Spleen (tissue), 11 donors: ENCODE measurements at regions not wholly inside any gene's neighbourhood (a gene's known extent, or its start where the extent isn't known, plus 50 kb on each side); places are given as distances from the start of the nearest gene placed in this dataset.

ENCODE experiments used
- DNase-seq: peaks from one replicate; pipeline ENCODE4 v3.0.0-alpha.2; 2020
- H3K27ac ChIP-seq, 8 donors: fragments of 200-600 bp; sonication (generic) in 7 of 8; 1 replicate in 4 of 8; 2 replicates in 4 of 8; pipeline versions ENCODE4 v1.5.0 to v1.8.0; 2016 to 2021; ENCODE audit warnings: inconsistent platforms in 4 of 8, mild to moderate bottlenecking in 4 of 8, moderate library complexity in 1 of 8
- H3K27me3 ChIP-seq, 7 donors: fragments of 200-600 bp; sonication (generic) in 6 of 7; replicated peaks in 1 of 7; 1 replicate in 4 of 7; 2 replicates in 3 of 7; pipeline versions ENCODE4 v1.5.0 to v1.8.0; 2016 to 2021; ENCODE audit warnings: inconsistent platforms in 3 of 7, mild to moderate bottlenecking in 1 of 7
- H3K36me3 ChIP-seq, 6 donors: fragments of 200-600 bp; sonication (generic) in 5 of 6; 1 replicate in 4 of 6; 2 replicates in 2 of 6; pipeline versions ENCODE4 v1.5.0 to v1.8.0; 2016 to 2021; ENCODE audit warnings: inconsistent platforms in 2 of 6
- H3K4me1 ChIP-seq, 6 donors: fragments of 200-600 bp; sonication (generic) in 5 of 6; 1 replicate in 3 of 6; 2 replicates in 3 of 6; pipeline versions ENCODE4 v1.5.0 to v1.8.0; 2016 to 2021; ENCODE audit warnings: inconsistent platforms in 3 of 6
- H3K4me3 ChIP-seq, 8 donors: fragments of 200-600 bp; sonication (generic) in 7 of 8; 1 replicate in 4 of 8; 2 replicates in 4 of 8; pipeline versions ENCODE4 v1.5.0 to v1.8.0; 2016 to 2021; ENCODE audit warnings: inconsistent platforms in 4 of 8, mild to moderate bottlenecking in 4 of 8, moderate library complexity in 2 of 8
- H3K9me3 ChIP-seq, 8 donors: fragments of 200-600 bp; sonication (generic) in 7 of 8; 1 replicate in 4 of 8; 2 replicates in 4 of 8; pipeline versions ENCODE4 v1.5.0 to v1.8.0; 2016 to 2021; ENCODE audit warnings: inconsistent platforms in 4 of 8
- POLR2A ChIP-seq, 3 donors: fragments of 450-650 bp; IDR thresholded peaks; one replicate each; pipeline ENCODE4 v1.5.1; 2017; ENCODE audit warnings: antibody characterized with exemption in 3 of 3, mild to moderate bottlenecking in 1 of 3
- POLR2AphosphoS5 ChIP-seq, 3 donors: sonication (generic); formaldehyde crosslinking; IDR thresholded peaks; one replicate each; pipeline ENCODE4 v1.5.1; 2017; ENCODE audit warnings: antibody characterized with exemption in 3 of 3
- WGBS, 5 donors: extraction: QIAGEN DNeasy Blood & Tissue Kit in 3 of 5; methylation state at CpG; one replicate each; pipeline versions ENCODE4 v1.1.5 to v1.1.7; 2013 to 2018; 5-methylcytosine and 5-hydroxymethylcytosine counted together
- intact Hi-C: fragments of 100-400 bp; cut with DNase I; formaldehyde crosslinking; loops from one replicate; pipeline ENCODE4 v1.15.0; 2023; ENCODE audit warnings: low total_unique reads
- TF ChIP-seq, protein P1 (sequence below), 11 experiments: fragments of 200-600 bp in 7 of 11; fragments of 450-650 bp in 4 of 11; sonication (generic) in 4 of 11; IDR thresholded peaks in 8 of 11; conservative IDR thresholded peaks in 3 of 11; 1 replicate in 7 of 11; 2 replicates in 4 of 11; pipeline versions ENCODE4 v1.4.0 to v1.8.0; 2016 to 2021; ENCODE audit warnings: antibody characterized with exemption in 11 of 11, inconsistent platforms in 4 of 11, mild to moderate bottlenecking in 1 of 11
- donor health status: healthy with polysubstance abuse.
- donor health status: DM: no; HTN: no; CAD: no; lungs with moderate emphysema.
- donor health status: DM: no; HTN: no; CAD: no.
- donor health status: Bipolar disorder and iron deficiency.
- donor health status: healthy.
- donor health status: DM: no; HTN: no; CAD: no.
- donor health status: DM: yes; HTN: yes; CAD: no.

DNA sequence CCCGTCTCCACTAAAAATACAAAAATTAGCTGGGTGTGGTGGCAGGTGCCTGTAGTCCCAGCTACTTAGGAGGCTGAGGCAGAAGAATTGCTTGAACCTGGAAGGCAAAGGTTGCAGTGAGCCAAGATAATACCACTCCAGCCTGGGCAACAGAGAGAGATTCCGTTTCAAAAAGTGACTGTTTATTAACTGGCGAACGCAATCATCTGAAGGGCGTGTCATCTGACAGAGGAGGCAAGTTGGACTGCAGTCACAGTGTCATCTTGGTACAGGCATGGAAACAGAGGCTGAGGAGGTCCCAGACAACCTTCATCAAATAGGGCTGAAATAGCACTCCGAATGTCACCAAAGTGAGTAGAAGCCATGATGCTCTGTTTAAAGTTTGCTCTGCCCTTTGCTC is 75.3 kb upstream of the NFE2L3 start:
- Histone ChIP-seq H3K4me3 (no peak overlapping the region), H3K9me3 (no peaks in the 10 kb centered on the region), H3K27me3 (peaks cover 0 to 62% (median 18%) of the 10 kb centered on the region in 7 donors), H3K36me3 (no peaks in the 10 kb centered on the region), H3K4me1 (peaks cover 0 to 9% (median 5%) of the 10 kb centered on the region in 6 donors), H3K27ac (no peak overlapping the region)
- intact Hi-C loops = no loop called here
- TF ChIP-seq, protein P1, sequence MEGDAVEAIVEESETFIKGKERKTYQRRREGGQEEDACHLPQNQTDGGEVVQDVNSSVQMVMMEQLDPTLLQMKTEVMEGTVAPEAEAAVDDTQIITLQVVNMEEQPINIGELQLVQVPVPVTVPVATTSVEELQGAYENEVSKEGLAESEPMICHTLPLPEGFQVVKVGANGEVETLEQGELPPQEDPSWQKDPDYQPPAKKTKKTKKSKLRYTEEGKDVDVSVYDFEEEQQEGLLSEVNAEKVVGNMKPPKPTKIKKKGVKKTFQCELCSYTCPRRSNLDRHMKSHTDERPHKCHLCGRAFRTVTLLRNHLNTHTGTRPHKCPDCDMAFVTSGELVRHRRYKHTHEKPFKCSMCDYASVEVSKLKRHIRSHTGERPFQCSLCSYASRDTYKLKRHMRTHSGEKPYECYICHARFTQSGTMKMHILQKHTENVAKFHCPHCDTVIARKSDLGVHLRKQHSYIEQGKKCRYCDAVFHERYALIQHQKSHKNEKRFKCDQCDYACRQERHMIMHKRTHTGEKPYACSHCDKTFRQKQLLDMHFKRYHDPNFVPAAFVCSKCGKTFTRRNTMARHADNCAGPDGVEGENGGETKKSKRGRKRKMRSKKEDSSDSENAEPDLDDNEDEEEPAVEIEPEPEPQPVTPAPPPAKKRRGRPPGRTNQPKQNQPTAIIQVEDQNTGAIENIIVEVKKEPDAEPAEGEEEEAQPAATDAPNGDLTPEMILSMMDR (IDR thresholded peaks at IDR 0.05 in 8 of 11, conservative IDR thresholded peaks at IDR 0.05 in 3 of 11) = no peak
- TF ChIP-seq POLR2AphosphoS5 (IDR thresholded peaks at IDR 0.05) (no peak), POLR2A (IDR thresholded peaks at IDR 0.05) (no peak)
- no peak for DNase-seq
- WGBS, 5 donors = 82 to 95% (median 92%) methylated on average over 6 of the region's 6 CpGs

DNA sequence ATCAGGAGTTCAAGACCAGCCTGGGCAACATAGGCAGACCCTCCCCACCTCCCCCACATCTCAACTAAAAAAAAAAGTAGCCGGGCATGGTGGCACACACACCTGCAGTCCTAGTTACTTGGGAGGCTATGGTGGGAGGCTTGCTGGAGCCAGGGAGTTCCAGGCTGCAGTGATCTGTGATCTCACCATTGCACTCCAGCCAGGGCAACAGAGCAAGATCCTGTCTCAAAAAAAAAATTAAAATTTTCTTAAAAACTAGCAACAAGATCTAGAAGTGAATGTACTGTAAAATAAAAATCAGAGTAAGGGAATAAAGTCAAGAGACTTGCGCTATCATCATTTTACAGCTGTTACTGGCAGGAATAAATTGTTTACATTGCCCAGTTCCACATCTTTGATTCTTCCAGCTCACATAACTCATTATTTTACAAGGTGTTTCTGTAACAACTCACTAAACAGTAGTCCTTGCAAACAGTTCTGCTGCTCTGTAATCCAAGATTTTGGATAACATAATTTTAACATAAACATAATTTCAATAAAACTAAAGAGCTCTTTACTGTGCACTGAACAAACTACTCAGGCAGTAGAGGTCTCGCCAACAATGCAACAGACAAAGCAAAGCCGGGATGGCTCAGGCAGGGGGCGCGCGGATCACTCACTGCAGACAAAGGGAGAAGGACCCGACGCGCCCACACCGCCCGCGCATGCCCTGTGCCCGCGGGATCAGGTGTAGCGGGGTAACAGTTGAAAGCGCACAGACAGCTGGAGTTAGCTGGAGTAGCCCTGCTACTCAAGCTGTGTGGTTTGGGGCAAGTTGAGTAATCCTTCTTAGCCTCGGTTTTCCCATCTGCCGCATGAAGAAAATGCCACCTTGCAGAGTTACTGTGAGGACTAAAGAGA is 73.3 kb upstream of the NFE2L3 start:
- WGBS, 5 donors = 11 to 17% (median 12%) methylated on average over 16 to 19 of the region's 19 CpGs
- intact Hi-C loops = no loop called here
- Histone ChIP-seq H3K4me1 (peaks cover 0 to 9% (median 5%) of the 10 kb centered on the region in 6 donors), H3K4me3 (peak overlapping the region in 1 of 8 donors; percentile 41), H3K9me3 (no peaks in the 10 kb centered on the region), H3K27ac (no peak overlapping the region), H3K27me3 (peaks cover 0 to 61% (median 18%) of the 10 kb centered on the region in 7 donors), H3K36me3 (no peaks in the 10 kb centered on the region)
- no peak for TF ChIP-seq POLR2A (IDR thresholded peaks at IDR 0.05)
- TF ChIP-seq, protein P1 (IDR thresholded peaks at IDR 0.05 in 8 of 11, conservative IDR thresholded peaks at IDR 0.05 in 3 of 11) = peak; percentile 28 to 63 (median 49)
- peak; percentile 18 to 69 (median 60) for TF ChIP-seq POLR2AphosphoS5 (IDR thresholded peaks at IDR 0.05)
- peak; percentile 94 for DNase-seq

GRCh38 chr7:26081638-26082037 is 70.4 kb upstream of the NFE2L3 start:
- TF ChIP-seq POLR2A (IDR thresholded peaks at IDR 0.05) (no peak), POLR2AphosphoS5 (IDR thresholded peaks at IDR 0.05) (no peak)
- intact Hi-C loops = no loop called here
- peaks cover 0 to 52% (median 18%) of the 10 kb centered on the region in 7 donors for H3K27me3 ChIP-seq
- H3K4me1 ChIP-seq = peaks cover 0 to 9% (median 5%) of the 10 kb centered on the region in 6 donors
- no peak overlapping the region for H3K27ac ChIP-seq
- H3K4me3 ChIP-seq = no peak overlapping the region
- 45 to 48% (median 46%) methylated on average over 2 of the region's 2 CpGs for WGBS, 5 donors
- no peak for DNase-seq
- H3K36me3 ChIP-seq = no peaks in the 10 kb centered on the region
- no peaks in the 10 kb centered on the region for H3K9me3 ChIP-seq

DNA sequence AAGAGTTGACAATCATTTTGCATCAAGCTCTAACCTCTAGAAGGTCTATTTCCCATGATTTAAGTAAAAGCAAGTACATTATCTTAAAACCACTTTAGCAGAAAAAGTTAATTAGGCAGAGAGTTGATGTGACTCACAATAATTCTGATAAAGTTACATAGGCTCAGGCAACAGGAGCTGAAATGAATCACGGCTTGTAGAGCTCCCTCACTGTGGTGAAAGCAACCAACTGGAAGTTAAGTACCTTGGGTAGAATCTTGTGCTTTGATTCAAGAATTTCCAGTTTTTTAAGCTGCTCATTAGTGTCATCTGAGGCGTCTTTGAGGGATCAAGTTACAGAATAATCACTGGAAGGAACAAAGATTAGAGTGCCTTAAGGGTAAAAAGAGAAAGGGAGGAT is 68.9 kb upstream of the NFE2L3 start:
- no peaks in the 10 kb centered on the region for H3K9me3 ChIP-seq
- H3K27me3 ChIP-seq = peaks cover 0 to 37% (median 9%) of the 10 kb centered on the region in 7 donors
- no peak for TF ChIP-seq POLR2AphosphoS5 (IDR thresholded peaks at IDR 0.05)
- TF ChIP-seq, protein P1 (IDR thresholded peaks at IDR 0.05 in 8 of 11, conservative IDR thresholded peaks at IDR 0.05 in 3 of 11) = no peak
- no peak for TF ChIP-seq POLR2A (IDR thresholded peaks at IDR 0.05)
- peaks cover 0 to 9% (median 5%) of the 10 kb centered on the region in 6 donors for H3K4me1 ChIP-seq
- intact Hi-C loops = no loop called here
- no peaks in the 10 kb centered on the region for H3K36me3 ChIP-seq
- no peak overlapping the region for H3K4me3 ChIP-seq
- H3K27ac ChIP-seq = no peak overlapping the region
- WGBS, 5 donors = 68 to 77% (median 77%) methylated on average over 2 of the region's 2 CpGs
- no peak for DNase-seq
